SK-N-MC (cell line): ENCODE measurements at regions not wholly inside any gene's neighbourhood (a gene's known extent, or its start where the extent isn't known, plus 50 kb on each side); places are given as distances from the start of the nearest gene placed in this dataset.

Experiments used
- EZH2 ChIP-seq: fragments of 200-600 bp; sonication (generic); IDR thresholded peaks from one replicate; pipeline ENCODE4 v1.6.1; 2017; ENCODE audit warnings: antibody characterized with exemption
- POLR2AphosphoS5 ChIP-seq: IDR thresholded peaks from 2 replicates; pipeline ENCODE4 v1.6.1; 2012; ENCODE audit warnings: mild to moderate bottlenecking, low read depth, low read length, borderline replicate concordance

- no peak for TF ChIP-seq POLR2AphosphoS5
- TF ChIP-seq EZH2 = no peak
Observed at GRCh38 chr6:17007749-17008148, 94.1 kb upstream of the STMND1 start.
